Fibroblast of lung (primary cell): ENCODE measurements at regions not wholly inside any gene's neighbourhood (a gene's known extent, or its start where the extent isn't known, plus 50 kb on each side); places are given as distances from the start of the nearest gene placed in this dataset.

Experiments
- EZH2 ChIP-seq: IDR thresholded peaks from 2 replicates; pipeline ENCODE4 v1.5.1; 2012; ENCODE audit warnings: low read length, control low read depth, mild to moderate bottlenecking; ENCODE audit errors: missing control alignments
- TF ChIP-seq, protein P1 (sequence below), 2 donors: IDR thresholded peaks in 1 of 2; conservative IDR thresholded peaks in 1 of 2; 1 replicate in 1 of 2; 2 replicates in 1 of 2; pipeline ENCODE4 v1.5.1; 2011 to 2012; ENCODE audit warnings: low read length in 2 of 2, control low read depth in 1 of 2, inconsistent platforms in 1 of 2, low read depth in 1 of 2, mild to moderate bottlenecking in 1 of 2

DNA sequence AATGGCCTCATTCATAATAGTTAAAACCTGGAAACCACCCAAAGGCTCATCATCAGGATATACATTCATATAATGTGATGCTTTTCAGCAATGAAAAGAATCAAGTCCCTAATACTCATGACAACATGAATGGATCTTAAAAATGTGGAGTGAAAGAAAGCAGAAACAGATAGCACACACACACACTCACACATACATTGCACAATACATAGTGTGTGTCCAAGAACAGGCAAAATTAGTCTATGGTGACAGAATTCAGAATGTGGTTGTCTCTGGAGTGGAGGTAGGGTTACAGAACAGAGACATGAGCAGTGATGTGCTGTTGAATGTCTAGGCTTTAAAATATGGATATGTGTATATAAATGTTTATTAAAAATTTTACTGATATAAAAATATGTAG is 419.9 kb upstream of the PCDH15 start:
- TF ChIP-seq, protein P1, sequence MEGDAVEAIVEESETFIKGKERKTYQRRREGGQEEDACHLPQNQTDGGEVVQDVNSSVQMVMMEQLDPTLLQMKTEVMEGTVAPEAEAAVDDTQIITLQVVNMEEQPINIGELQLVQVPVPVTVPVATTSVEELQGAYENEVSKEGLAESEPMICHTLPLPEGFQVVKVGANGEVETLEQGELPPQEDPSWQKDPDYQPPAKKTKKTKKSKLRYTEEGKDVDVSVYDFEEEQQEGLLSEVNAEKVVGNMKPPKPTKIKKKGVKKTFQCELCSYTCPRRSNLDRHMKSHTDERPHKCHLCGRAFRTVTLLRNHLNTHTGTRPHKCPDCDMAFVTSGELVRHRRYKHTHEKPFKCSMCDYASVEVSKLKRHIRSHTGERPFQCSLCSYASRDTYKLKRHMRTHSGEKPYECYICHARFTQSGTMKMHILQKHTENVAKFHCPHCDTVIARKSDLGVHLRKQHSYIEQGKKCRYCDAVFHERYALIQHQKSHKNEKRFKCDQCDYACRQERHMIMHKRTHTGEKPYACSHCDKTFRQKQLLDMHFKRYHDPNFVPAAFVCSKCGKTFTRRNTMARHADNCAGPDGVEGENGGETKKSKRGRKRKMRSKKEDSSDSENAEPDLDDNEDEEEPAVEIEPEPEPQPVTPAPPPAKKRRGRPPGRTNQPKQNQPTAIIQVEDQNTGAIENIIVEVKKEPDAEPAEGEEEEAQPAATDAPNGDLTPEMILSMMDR (conservative IDR thresholded peaks at IDR 0.05 in 1 of 2, IDR thresholded peaks at IDR 0.05 in 1 of 2; ENCODE audit: low read depth in 1 of 2, low read length in 2 of 2) = no peak
- no peak for TF ChIP-seq EZH2
